ENCODE measurements at regions not wholly inside any gene's neighbourhood (a gene's known extent, or its start where the extent isn't known, plus 50 kb on each side); places are given as distances from the start of the nearest gene placed in this dataset.

GRCh38 chr18:59837586-59837985 lies 62.2 kb upstream of the PMAIP1 start:
- TF ChIP-seq POLR2A (IDR thresholded peaks at IDR 0.05; ENCODE audit: low read length): no peak
- TF ChIP-seq GATA1 (IDR thresholded peaks at IDR 0.05; ENCODE audit: low read depth, low read length): no peak
